ENCODE measurements at regions not wholly inside any gene's neighbourhood (a gene's known extent, or its start where the extent isn't known, plus 50 kb on each side); places are given as distances from the start of the nearest gene placed in this dataset.

- intact Hi-C loops (cut with DNase I; ENCODE audit: low total_unique reads): no loop called here
- TF ChIP-seq CTCF (IDR thresholded peaks at IDR 0.05): no peak
- no peak for TF ChIP-seq POLR2A (IDR thresholded peaks at IDR 0.05)
- 46 to 67% methylated on average over 1 of the region's 1 CpG for WGBS, 2 donors
- DNase-seq (ENCODE audit: low spot score in 2 of 2): no peak
- no peak overlapping the region for H3K4me3 ChIP-seq (ENCODE audit: low read depth, poor library complexity, severe bottlenecking)
Observed at GRCh38 chr6:80938131-80938530, 814.4 kb downstream of the TENT5A start.

- DNase-seq (ENCODE audit: low spot score in 2 of 2): no peak
- no peak for TF ChIP-seq POLR2A (IDR thresholded peaks at IDR 0.05)
- TF ChIP-seq CTCF (IDR thresholded peaks at IDR 0.05): no peak
- intact Hi-C loops (cut with DNase I; ENCODE audit: low total_unique reads): no loop called here
- H3K4me3 ChIP-seq (ENCODE audit: low read depth, poor library complexity, severe bottlenecking): no peak overlapping the region
Observed at GRCh38 chr6:80932359-80932758, 820.1 kb downstream of the TENT5A start.

- no peak for DNase-seq (ENCODE audit: low spot score in 2 of 2)
- intact Hi-C loops (cut with DNase I; ENCODE audit: low total_unique reads): no loop called here
- H3K4me3 ChIP-seq (ENCODE audit: low read depth, poor library complexity, severe bottlenecking): no peak overlapping the region
- TF ChIP-seq POLR2A (IDR thresholded peaks at IDR 0.05): no peak
Observed at GRCh38 chr6:80930376-80930775, 822.1 kb downstream of the TENT5A start.

- intact Hi-C loops (cut with DNase I; ENCODE audit: low total_unique reads): no loop called here
- no peak for DNase-seq (ENCODE audit: low spot score in 2 of 2)
- no peak for TF ChIP-seq CTCF (IDR thresholded peaks at IDR 0.05)
- no peak for TF ChIP-seq POLR2A (IDR thresholded peaks at IDR 0.05)
- WGBS, 2 donors: 71 to 76% methylated on average over 2 of the region's 2 CpGs
- no peak overlapping the region for H3K4me3 ChIP-seq (ENCODE audit: low read depth, poor library complexity, severe bottlenecking)
Observed at GRCh38 chr6:80923816-80924215, 817.3 kb downstream of the BCKDHB start.

- TF ChIP-seq POLR2A (IDR thresholded peaks at IDR 0.05): no peak
- no peak for TF ChIP-seq CTCF (IDR thresholded peaks at IDR 0.05)
- DNase-seq (ENCODE audit: low spot score in 2 of 2): no peak
- 83 to 94% methylated on average over 1 of the region's 1 CpG for WGBS, 2 donors
- H3K4me3 ChIP-seq (ENCODE audit: low read depth, poor library complexity, severe bottlenecking): no peak overlapping the region
- intact Hi-C loops (cut with DNase I; ENCODE audit: low total_unique reads): no loop called here
Observed at GRCh38 chr6:80922916-80923455, 816.5 kb downstream of the BCKDHB start.

- 30 to 37% methylated on average over 2 of the region's 2 CpGs for WGBS, 2 donors
- intact Hi-C loops (cut with DNase I; ENCODE audit: low total_unique reads): no loop called here
- DNase-seq (ENCODE audit: low spot score in 2 of 2): no peak
- TF ChIP-seq POLR2A (IDR thresholded peaks at IDR 0.05): no peak
- TF ChIP-seq CTCF (IDR thresholded peaks at IDR 0.05): no peak
- no peak overlapping the region for H3K4me3 ChIP-seq (ENCODE audit: low read depth, poor library complexity, severe bottlenecking)
Observed at GRCh38 chr6:80921861-80922460, 815.5 kb downstream of the BCKDHB start.

All from lower leg skin (tissue), 4 donors.